NCI-H82 (cell line): ENCODE measurements at regions not wholly inside any gene's neighbourhood (a gene's known extent, or its start where the extent isn't known, plus 50 kb on each side); places are given as distances from the start of the nearest gene placed in this dataset.
"Not testable (repeated sequence)": the region's sequence is repeated elsewhere in the genome, so short reads cannot be mapped to it uniquely, and the experiment has no call there.

Source experiments
- DNase-seq: peaks from one replicate; lab custom pipeline; 2025; lab: John Stamatoyannopoulos, UW

DNA sequence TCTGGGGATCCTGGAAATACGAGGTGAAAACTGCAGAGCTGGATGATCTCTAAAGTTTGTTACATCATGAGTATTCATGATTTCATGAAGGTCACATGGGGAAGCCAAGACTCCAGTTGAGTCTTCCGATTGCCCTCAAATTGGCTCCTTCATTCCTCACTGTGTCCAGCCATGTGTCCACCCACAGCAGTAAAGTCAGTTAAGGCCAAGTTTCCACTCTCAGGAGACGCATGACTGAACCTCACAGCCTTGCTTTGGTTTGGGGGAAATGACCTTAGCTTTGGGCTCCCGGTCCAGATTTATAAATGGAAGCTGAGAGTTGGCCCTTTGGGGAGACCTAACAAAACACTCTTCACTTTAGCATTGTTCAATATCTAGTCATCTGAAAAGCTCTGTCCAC lies 289.7 kb upstream of the MCTP2 start:
- DNase-seq = no peak

DNA sequence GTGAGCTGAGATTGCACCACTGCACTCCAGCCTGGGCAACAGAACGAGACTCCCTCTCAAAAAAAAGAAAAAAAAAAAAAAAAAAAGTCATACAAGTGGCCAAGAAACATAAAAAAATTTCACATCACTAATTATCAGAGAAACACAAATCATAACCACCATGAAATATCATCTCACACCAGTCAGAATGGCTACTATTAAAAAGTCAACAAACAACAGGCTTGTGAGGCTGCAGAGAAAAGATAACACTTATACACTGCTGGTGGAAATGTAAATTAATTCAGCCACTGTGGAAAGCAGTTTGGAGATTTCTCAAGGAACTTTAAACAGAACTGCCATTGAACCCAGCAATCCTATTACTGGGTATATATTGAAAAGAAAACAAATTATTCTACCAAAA lies 291.1 kb upstream of the MCTP2 start:
- DNase-seq = no peak

GRCh38 chr15:93932164-93932776 lies 299.1 kb upstream of the MCTP2 start:
- DNase-seq = no peak

DNA sequence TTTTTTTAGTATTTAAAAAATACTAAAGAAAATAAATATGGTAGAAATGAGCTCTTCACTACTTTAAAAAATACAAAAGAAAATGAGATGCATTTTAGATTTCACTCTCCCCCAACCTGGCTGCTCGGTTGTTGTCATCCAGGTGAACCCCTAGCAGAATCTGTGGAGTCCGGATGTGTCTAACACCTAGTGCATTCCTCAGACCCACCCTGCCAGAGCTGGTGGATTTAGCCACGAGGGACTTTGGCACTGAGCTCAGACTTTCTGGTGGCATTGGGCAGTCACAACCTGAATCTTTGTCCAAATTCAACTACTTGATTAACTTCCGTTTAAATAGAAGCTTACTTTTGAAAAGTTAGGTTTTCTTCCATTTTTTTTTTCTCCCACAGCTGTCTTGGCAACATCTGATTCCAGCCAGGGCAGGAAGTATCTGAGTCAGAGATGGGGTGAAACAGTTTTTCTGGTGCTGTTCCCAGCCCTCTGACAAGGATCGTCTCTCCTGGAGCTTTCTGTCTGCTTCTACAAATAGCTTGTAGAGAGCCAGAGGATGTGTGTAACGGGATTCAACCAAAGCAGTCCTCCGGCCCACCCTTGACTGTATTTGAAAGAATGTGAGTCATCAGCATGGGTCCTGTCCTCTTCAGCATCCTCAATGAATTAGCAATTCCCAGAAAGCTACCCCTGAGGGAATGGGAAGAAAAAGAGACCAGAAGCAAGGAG lies 301.8 kb upstream of the MCTP2 start:
- DNase-seq = no peak

DNA sequence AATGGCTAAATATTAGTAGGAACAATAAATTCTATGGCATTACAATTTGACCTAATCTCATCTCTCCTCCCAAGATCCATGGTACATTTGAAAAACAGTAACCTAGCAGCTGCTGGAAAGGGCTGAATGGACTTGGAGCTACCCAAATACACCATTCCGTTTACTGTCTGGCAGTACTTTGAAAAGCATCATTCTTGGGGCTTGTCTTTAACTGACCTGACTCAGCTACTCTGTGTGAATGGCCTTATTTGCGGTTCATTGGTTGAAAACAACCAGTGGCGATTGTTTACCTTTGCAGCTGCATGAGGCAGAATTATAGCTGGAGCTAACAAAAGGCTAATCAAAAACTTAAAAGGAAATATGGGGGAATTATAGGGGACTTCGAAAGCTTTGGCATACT lies 311.2 kb upstream of the MCTP2 start:
- DNase-seq = no peak

- DNase-seq = not testable (repeated sequence)
Measured at GRCh38 chr15:93918801-93919200, 312.6 kb upstream of the MCTP2 start.

- DNase-seq = no peak
Measured at GRCh38 chr15:93917181-93917580, 314.2 kb upstream of the MCTP2 start.

- DNase-seq = no peak
Measured at GRCh38 chr15:93913871-93914270, 317.5 kb upstream of the MCTP2 start.

DNA sequence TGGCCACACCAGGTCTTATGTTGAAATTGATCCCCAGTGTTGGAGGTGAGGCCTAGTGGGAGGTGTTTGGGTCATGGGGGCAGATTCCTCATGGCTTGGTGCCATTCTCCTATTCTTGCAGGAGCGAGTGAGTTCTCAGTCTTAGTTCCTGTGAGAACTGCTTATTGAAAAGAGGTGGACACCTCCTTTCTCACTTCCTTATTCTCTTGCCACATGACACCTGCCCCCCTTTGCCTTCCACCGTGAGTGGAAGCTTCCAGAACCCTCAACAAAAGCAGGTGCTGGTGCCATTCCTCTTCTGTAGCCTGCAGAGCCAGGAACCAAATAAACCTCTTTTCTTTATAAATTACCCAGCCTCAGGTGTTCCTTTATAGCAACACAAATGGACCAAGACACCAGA lies 318.1 kb upstream of the MCTP2 start:
- DNase-seq = no peak

- no peak for DNase-seq
Measured at GRCh38 chr15:93900476-93901400, 330.6 kb upstream of the MCTP2 start.

DNA sequence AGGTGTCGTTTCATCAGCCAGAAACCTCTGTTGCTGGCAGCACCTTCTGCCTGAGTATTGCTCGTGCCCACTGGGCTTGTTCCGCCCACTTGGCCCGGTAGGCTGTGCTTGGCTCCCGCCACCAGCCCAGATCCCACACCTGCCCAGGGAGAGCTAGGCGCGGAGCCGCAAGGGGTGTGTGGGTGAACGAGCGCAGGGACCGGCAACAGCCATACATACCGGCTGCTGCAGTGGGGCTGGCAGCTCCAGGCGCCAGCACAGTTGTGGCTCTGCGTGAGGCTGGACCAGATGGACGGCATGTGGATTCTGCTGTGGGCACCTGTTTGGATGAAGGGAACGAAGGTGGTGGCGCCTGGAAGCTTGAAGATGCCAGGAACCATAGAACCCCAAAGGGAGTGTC lies 331.5 kb upstream of the MCTP2 start:
- DNase-seq = no peak

GRCh38 chr15:93897377-93897776 lies 334.0 kb upstream of the MCTP2 start:
- no peak for DNase-seq

DNA sequence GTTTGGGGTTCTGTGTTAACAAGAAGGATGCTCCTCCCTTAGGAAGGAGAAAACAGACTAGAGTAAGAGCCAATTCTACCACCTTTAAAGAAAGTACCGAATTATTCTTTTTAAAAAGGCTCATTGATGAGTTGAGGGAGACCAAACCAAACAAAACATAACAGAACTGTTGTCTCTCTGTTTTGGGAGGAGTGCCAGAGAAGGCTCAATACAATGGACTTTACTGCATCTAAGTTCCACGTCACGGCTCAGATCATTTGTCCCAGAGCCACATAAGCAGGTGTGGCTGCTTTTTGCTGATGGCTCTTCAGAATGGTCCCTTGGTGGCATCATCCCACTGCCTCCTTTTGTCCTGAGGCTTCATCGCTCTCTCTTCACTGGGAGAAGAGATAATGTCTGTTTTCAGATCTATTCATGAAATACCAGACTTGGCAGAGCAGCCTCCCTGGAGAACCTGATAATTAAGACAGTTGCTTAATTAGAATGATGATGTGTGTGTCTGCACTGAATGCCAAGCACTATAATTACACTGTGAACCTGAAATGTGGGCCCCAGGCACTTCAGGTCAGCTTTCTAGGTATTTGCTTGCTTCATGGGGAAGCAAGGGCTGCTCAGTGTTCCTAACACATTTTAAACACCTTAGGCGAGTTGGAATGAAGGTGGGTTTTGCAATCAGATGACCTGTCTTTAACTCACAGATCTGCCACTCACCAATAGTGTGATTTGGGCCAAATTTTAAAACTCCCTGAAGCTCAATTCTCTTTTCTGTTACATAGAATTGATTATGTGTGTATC lies 335.2 kb upstream of the MCTP2 start:
- DNase-seq = no peak

- DNase-seq = no peak
Measured at GRCh38 chr15:93894438-93895036, 336.8 kb upstream of the MCTP2 start.

DNA sequence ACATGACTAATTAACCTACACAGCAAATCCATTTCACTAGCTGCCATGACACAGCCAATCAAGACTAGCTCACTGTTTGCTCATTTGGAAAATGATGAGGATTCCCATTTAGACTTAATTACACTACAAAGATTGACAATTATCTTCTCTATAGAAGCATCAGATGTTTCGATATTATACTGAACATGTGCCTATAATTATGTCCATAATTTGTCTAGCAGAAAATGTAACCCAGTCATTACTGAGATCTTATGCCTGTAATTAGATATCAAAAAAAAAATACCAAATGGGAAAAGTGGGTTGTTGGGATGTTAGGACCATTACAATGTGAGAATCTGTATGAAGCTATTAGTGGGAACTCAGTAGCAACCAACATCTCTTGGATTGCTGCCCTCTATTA lies 344.2 kb upstream of the MCTP2 start:
- no peak for DNase-seq

- DNase-seq = no peak
Measured at GRCh38 chr15:93882779-93883178, 348.6 kb upstream of the MCTP2 start.

DNA sequence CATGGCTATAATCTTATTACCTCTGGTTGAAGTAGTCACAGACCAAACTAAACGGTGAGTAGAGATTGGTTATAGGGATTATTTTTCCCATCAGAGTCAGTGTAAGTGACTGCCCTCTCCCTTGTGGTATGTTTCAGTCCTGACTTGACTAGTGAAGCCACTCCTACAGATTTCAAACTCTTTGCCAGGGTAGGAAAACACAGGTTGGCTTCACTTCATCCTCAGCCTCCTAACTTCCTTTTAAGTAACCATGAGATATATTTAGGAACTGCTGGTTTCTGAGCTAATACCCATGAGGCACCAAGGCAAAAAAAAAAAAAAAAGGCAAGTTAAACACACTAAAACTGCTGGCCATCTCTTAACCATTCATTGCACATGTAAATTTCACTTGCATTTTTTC lies 349.2 kb upstream of the MCTP2 start:
- DNase-seq = no peak

DNA sequence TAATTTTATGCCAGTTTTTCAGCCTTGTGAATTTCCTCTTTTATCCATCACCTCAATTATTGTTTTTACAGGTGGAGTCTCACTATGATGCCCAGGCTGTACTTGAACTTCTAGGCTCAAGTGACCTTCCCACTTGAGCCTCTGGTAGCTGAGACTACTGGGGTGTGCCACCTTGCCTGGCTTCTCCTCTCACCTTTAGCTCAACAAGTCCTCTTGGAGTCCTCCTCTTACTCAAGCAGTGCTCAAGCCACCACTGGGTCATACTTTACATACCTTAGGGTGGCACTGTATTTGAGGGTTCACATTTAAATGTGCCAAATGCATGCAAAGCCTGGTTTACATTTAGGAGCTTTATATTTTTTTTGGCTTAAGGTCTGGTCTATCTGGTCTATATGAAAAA lies 350.1 kb upstream of the MCTP2 start:
- no peak for DNase-seq

DNA sequence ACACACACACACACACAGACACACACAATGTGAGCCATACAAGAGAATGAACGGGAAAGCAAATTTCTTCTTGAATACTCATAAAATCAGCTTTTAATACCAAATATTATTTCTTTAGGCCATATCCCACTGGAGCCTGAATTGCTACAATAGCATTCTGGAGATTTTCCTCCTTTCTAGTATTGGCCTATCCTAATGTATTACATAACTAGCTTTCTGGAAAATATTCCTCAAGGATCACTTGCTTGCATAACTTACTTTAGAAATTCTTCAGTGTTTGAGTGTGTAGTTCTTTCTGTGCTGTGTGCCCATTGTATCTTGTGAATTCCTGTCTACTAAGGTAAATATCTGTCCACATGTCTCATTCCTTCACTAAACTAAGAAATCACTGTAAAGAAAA lies 351.0 kb upstream of the MCTP2 start:
- no peak for DNase-seq

DNA sequence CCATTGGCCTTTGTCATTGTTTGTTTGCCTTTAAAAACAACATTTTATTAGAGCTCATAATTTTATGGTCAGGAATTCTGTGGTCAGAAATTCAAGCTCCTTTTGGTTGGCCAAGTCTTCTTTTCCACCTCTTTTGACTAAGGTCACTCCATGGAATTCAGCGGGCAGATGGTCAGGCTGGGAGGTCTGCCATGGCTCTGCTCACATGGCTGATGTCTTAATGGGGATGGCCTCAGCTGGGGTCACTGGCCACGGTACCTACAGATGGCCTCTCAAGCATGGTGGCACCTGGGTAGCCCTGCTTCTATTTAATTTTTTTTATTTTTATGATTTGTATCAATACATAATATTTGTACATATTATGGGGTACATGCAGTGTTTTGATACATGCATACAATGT lies 360.8 kb upstream of the MCTP2 start:
- DNase-seq = no peak

DNA sequence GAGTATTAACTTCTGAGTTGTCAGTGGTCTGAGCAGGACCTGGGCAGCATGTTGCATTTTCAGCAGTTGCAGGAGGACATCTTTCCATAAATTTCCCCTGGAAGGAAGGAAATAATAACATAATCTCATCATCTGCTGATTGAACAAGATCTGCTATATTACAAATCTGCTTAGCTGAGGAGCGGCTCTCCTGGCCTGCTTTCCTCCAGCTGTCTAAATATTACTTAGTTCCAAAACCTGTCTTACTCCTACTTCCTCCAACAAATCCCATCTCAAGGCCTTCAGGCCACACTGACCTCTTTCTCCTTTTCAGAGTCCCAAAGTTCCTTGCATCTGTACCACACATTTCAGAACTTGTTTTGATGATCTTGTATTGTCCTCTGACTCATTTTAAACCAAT lies 364.4 kb upstream of the MCTP2 start:
- DNase-seq = peak; percentile 13

DNA sequence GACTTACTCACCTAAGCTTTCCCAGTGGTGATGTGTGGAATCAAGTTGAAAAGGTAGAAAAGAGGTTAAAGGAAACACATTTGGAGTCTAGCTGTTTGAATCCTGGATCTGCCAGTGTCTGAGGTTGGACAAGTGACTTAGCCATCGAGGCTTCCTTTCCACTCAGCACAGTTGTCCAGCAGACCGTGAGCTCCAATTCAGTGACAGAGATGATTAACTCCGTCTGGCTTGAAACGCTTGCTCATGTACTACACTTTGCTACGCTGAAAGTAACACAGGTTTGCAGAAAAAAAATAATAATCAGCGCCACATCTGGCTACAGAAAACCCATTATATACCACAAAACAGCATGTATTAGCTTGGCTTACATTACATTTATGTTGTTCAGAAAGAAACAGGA lies 364.9 kb upstream of the MCTP2 start:
- DNase-seq = peak; percentile 18
